Urothelium cell line (cell line): ENCODE measurements at regions not wholly inside any gene's neighbourhood (a gene's known extent, or its start where the extent isn't known, plus 50 kb on each side); places are given as distances from the start of the nearest gene placed in this dataset.
A peak's percentile ranks its signal among the peaks of the same experiment; 100 is the strongest.
"Not testable (repeated sequence)": the region's sequence is repeated elsewhere in the genome, so short reads cannot be mapped to it uniquely, and the experiment has no call there.

Experiments used
- DNase-seq: peaks from one replicate; pipeline ENCODE4 v3.0.0; 2011; ENCODE audit warnings: low spot score, mixed read lengths
- FAIRE-seq: peaks from 2 replicates; lab custom pipeline; 2011; peaks lifted over from hg19 to GRCh38; lab: Jason Lieb, UNC

DNA sequence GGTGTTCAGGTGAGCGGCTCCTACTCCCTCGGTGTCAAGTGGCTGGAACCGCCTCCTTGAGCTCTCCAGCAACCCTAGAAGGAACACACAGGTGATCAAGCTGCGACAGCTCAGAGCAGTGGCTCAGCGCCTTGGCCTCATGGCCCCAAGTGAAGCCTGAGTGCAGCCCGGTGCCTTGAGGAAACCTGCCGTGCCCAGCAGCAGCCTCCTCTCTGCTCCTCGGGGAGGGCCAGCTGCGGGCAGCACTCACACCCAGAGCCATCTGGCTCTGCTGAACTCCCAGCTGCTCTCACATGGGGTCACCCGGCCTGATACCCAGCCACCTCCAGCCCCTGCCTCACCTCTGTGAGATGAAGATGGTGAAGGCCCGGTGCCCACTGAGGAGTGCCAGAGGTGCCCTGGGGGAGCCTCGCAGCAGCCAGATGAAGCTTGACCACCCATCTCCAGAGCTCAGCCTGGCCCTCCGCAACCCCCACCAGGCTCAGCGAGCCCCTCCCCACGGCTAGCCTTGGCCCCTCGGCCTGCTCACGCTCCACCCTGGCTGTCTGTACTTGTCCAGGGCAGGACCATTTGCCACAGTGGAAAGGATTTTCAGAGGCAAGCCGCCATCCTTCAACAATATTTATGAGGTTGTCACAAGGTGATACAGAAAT lies 70.6 kb upstream of the RAB6C start:
- DNase-seq: no peak

DNA sequence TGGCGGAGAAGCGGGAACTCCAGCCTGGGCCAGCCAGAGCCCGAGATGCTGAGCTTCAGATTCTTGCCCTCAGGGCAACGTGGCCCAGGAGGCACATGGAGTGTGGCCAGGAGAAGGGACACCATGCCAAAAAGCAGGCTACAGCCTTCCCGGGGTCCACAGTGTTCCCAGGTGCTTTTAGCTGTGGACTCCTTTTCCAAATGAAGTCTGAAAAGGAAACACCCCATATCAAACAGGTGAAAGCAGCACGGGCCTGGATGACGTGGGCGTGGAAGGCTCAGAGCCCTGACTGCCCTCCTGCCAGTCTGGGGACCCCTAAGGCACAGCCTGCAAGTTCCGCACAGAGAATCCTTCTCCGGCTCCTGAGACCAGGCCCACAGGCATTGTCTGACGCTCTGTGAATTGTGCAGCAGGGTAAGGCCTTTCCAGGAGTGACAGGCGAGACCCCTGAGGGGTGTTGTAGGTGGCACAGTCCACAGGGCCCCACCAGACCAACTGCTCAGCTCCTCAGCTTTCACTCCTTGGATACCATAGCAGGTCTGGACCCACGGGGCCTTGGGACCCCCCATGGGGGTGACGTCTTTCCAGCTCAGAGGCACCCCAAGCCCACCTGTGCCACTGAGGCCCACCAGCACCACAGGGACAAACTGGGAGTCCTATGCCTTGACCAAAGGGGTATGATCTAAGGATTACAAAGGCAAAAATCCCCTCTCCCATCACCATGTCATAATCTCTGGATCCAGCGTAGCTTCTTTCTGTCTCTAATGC lies 69.6 kb upstream of the RAB6C start:
- no peak for FAIRE-seq

More for the DNA sequence above, 70.6 kb upstream of the RAB6C start:
- FAIRE-seq: no peak

DNA sequence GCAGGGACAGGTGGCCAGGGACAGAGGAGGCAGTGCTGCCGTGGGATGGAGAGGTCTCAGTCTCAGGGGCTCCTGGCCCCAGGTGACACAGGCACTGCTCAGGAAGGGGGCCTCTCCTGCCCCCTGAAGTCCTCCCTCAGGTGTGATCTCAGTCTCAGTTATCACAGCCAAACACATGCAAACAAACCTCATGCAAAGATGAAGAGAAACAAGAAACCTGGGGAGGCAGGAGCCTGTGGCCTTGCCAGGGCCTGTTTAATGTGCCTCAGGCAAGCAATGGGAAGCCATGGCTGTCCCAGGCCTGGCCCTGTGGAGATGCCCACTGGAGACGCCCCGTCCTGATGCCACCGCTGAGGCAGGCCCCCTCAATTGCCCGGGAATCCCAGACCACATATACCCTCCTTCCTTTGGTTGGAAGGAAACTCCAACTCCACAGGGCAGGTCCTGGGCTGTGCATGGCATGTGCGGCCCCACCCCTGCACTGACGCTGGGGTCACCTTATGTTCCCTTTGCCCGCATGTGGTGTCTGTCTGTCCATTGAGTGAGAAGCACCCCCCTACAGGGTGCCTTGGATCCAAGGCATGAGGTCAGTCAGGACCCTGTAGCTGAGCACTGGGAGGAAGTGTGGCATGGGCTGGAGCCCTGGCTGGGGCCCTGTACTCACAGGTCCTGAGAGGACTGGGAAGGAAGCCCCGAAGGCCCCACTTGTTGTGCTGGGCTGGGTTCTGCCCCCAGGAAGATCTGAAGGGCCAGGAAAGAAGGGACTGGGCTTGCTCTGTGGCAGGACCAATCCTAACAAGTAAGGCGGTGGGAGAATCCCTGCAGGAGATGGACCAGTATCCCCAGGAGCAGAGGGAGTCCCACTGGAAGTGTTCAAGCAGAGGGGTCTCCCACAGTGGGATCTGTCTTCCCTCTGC lies 68.8 kb upstream of the RAB6C start:
- FAIRE-seq (no peak), DNase-seq (no peak)

More for the DNA sequence above, 69.6 kb upstream of the RAB6C start:
- no peak for DNase-seq

DNA sequence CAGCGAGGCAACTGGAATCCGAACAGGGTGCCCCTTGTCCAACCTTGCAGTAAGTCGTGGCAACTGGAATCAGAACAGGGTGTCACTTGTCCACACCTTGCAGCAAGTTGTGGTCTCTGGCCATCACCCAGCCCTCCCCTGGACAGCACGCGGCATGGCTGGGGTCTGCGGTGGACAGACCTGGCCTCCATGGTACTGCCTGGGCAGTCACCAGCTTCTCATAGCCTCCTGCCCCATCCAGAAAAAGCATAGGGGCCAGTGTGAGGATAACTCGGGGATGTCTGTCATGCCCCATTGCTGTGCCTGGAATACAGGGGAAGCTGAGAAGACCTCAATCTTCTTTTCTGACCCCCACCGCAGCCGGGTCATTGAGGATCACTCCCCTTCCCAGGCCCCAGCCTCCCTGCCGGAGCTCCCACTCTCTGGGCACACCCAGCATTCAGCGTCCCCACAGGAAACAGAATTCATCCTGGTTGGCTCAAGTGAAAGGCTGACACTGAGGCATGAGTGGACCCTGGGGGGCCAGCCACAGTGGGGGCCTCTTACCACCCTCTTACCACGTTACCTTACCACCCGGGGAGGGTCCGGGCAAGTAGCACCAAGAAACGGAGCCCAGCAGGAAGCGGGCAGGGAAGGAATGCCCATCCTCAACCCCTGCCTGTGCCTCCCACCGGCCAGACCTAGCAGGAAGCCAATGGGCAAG lies 68.0 kb upstream of the RAB6C start:
- no peak for FAIRE-seq

DNA sequence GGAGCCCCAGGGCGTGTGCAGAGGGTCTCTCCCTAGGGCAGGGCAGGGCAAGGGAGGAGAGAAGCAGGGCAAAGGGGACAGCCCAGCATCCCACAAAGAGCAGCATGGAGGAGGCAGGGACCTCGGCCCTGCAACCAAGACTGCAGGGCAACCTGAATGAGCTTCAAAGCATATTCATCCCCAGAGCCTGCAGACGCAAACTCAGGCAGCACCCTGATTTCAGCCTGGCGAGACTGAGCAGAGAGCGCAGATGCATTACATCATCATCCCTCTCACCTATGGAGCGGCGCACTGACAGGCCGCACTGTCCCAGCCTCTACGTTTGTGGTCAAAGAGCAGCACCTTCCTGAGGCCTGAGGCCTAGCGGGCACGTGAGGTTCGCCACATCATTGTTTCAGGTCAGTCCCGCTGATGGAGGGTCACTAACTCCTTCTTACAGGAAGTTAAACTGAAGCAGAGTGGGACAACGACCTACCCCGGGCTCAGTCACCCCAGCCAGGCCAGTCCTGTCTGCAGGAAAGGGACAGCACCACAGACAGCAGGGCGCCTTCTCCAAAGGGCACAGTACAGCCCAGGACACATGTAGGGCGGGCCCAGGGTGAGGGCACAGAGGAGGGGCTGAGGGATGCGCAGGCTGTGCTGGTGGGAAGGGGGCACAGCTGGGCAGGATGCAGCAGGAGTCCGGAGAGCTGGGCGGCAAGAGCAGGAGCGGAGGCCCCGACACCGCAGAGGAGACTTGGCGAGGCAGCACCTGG lies 67.2 kb upstream of the RAB6C start:
- no peak for FAIRE-seq
- DNase-seq: no peak

More for the DNA sequence above, 68.0 kb upstream of the RAB6C start:
- no peak for DNase-seq

DNA sequence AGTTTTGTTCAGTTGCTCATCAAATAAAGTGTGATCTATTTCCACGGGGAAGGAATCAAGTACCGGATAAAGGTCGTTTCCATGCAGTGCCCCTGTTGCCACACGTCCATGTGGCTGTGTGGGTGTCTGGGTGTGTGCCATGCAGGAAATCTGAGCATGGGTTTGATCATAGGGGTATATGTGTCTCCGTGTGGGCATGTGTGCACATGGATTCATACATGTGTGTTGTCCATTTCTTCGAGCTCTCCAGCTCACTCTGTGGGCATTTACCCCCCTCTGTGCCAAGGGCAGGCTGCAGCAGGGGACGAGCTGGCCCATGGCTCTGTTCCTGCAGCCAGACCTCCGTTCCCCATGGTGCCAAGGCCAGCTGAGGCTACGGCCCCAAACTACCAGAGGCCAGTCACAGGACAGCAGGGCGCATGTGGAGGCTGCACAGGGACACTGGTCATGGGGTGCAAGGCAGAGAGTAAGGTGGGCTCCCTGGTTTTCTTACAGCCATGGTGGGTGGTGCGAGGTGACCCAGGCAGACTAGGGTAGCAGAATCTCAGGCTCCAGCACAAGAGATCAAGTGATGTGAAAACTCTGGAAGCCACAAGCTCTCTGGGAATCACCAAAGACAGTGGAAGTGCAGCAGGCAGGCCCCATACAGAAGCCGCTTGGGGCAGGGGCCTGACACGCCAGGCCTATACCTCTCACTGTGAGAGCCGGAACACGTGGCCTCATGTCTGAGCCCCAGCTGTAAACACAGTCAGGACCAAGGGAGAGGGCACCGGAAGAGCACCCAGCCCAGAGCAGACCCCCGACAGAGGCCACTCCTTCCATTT lies 66.4 kb upstream of the RAB6C start:
- no peak for FAIRE-seq
- DNase-seq: no peak

DNA sequence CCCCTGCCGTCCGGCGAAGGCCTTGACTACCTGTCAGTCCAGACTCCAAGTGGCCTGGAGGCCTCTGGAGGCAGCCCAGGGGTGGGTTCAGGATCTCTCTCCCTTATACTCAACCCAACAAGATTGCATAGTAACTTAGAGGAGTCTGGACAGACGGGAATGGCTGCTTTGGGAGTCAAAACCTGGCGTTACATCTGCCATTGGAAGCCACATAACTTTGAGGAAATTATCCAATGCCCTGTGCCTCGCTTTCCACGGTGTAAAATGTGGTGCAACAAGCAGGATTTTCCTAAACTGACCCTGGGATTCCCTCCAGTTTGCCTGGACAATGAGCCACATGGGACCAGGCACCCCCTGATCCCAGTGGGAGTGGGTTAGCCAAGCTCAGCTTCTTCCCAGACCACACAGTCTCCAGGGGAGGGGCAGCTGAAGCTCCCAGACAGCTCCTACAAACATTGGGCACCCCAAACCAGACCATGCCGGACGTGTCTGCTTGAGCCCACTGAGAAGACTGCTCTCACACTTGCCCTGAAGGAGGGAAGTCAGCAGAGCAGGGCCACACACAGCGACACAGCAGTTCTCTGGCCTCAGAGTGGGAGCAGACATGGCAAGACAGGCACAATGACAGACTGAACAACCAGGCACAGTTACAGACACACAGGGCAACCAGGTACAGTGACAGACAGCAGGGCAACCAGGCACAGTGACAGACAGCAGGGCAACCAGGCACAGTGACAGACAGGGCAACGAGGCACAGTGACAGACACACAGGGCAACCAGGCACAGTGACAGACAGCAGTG lies 65.6 kb upstream of the RAB6C start:
- no peak for DNase-seq
- FAIRE-seq: peak; percentile 97

DNA sequence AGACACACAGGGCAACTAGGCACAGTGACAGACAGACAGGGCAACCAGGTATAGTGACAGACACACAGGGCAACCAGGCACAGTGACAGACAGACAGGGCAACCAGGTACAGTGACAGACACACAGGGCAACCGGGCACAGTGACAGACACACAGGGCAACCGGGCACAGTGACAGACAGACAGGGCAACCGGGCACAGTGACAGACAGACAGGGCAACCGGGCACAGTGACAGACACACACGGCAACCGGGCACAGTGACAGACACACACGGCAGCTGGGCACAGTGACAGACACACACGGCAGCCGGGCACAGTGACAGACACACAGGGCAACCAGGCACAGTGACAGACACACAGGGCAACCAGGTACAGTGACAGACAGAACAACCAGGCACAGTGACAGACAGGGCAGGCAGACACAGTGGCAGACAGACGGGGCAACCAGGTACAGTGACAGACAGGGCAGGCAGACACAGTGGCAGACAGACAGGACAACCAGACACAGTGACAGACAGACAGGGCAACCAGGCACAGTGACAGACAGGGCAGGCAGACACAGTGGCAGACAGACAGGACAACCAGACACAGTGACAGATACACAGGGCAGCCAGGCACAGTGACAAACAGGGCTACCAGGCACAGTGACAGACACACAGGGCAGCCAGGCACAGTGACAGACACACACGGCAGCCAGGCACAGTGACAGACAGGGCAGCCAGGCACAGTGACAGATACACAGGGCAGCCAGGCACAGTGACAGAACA lies 64.7 kb upstream of the RAB6C start:
- DNase-seq: no peak
- FAIRE-seq: no peak

DNA sequence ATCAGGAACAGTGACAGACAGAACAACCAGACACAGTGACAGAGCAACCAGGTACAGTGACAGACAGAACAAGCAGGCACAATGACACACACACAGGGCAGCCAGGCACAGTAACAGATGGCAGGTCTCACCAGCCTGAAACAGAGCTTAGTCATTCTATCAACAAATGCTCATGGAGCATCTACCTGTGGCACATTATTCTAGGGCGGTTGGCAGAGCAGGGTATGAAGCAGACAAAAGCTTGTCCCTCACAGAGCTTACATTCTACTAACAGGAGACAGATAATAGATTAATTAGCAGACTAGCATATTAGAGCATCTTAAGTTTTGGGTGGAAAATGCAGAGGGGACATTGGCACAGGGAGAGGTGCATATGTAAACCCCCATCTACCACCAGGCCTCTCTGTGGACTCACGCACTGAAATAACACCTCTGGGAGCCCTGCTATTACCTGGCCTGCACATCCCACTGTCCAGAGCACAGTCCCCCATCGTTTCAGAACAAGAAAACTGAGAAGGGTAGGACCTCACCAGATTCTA lies 64.1 kb upstream of the RAB6C start:
- no peak for FAIRE-seq
- DNase-seq: no peak

DNA sequence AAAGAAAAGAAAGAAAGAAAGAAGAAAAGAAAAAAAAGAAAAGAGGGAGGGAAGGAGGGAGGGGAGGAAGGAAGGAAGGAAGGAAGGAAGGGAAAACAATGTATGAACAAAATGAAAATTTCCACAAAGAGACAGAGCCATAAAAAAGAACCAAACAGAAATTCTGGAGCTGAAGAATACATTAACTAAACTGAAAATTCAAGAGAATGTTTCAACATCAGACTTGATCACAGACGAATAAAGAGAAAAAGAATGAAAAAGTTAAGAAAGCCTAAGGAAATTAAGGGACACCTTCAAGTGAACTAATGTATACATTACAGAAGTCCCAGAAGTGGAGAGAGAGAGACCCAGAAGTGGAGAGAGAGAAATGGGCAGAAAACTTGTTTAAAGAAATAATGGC lies 60.9 kb upstream of the RAB6C start:
- FAIRE-seq: no peak
- DNase-seq: no peak

DNA sequence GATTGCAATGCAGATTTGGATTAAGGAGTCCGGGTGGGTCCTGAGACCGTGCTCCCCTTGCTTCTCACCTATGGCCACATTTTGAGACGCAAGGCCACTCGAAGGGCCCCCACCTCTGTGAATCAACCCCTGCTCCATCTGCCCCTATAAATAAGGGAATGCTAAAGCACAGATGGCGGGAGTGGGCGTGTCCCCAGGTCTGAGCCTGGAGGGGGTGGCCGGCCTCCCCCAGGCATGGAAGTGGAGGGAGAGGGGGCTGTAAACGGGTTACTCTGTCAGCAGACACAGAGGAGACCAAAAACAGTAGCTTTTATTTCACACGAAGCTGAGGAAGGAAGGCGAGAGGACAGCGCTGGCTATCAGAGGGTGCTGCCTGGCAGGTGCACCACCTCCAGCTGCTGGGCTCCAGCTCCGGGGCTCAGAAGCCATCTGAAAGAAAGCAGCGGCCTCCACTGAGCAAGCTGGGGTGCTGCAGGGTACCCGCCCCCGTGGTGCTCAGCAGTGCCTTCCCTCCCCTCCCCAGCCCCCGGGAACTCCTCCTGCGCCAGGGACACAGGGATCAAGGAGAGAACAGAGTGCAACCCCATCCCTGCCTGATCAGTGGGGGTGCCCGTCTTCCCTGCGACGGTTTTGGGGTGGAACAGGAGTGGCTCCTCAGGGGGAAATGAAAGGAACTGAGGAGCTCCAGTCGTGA lies 56.7 kb upstream of the RAB6C start:
- DNase-seq: peak; percentile 26
- FAIRE-seq: no peak

DNA sequence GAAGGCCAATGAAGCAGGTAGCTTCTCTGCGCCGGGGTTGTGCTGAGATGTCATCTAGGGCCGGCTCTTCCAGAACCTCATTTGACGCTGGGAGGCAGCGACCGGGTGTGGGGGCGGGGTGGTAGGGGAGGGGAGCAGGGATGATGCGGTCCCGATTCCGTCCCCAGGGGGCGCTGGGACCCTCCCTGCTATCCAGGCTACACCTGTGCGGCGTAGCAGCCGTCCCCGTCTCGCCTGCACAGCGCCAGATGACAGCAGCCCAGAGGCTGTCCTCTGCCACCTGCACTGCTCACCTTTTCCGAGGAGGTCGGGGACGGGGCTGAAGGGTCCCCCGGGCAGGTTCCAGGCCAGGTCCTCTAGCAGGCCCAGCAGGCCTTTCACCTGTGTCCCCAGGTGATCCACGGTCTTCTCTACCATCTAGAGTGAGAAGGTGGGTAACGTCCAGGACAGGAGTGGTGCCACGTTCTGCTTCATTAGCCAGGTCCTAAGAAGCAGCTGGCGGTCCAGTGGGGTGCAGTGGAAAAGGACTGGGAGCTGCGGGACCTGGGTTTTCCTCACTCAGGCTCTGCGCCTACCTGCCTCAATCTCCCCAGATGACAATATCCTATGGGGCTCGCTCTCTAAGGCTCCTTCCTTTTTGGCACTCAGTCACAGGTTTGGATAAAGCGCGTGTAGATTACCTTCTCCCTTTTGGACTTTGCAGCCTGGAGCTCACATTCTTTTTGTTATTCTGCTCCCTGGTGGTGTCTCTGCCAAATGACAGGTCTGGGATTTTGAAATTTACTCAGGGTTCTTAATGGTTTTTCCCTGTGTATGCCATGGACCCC lies 56.0 kb upstream of the RAB6C start:
- FAIRE-seq (peak; percentile 48), DNase-seq (peak; percentile 56)

DNA sequence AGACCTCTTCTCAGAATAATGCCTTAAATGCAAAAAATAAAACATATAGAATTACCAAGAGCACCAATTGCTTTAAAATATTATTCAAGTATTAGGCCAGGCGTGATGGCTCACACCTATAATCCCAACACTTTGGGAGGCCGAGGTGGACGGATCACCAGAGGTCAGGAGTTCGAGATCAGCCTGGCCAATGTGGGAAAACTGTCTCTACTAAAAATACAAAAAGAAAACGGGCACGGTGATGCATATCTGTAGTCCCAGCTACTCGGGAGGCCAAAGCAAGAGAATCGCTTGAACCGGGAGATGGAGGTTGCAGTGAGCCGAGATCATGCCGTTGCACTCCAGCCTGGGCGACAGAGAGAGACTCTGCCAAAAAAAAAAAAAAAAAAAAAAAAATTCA lies 55.4 kb upstream of the RAB6C start:
- not testable (repeated sequence) for DNase-seq, FAIRE-seq

DNA sequence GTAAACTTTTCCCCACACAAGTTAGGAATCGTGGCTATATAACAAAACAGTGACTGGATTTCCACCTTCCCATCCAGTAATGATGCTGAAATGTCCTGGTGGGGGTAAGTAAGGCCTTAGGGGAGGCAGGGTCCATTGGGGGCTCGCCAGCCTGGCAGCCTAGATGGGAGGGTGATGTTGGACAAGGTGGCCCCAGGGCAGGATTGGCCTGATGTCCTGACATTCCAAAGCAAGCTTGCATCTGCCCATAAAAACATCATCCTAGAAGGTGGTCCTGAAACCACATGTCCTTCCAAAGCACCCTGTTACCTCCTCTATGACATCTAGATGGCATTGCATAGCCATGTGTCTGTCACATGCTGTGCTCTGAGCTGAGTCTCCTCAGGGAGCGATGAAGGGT lies 54.1 kb upstream of the RAB6C start:
- no peak for DNase-seq
- FAIRE-seq: no peak

DNA sequence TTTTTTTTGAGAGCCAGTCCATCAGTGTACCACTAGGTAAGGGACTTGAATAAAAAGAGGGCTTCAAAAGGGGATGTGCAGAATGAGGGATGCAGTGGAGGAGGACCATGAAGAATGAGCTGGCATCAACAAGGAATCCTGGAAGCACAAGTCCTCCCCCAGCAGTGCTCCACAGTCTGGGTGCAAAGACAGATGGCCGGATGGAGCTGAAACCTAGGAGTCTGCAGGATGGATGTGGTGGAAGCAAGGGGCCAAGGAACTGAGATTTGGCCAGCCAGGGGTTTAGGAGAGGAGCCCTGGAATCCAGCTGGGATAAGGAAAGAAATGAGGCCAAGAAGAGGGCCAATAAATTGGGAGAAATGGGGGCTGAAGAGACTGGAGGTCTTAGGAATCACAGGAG lies 51.8 kb upstream of the RAB6C start:
- FAIRE-seq (no peak), DNase-seq (no peak)
